GM23248 (cell line): ENCODE measurements at regions not wholly inside any gene's neighbourhood (a gene's known extent, or its start where the extent isn't known, plus 50 kb on each side); places are given as distances from the start of the nearest gene placed in this dataset.

Experiments
- DNase-seq: peaks from one replicate; pipeline ENCODE4 v3.0.0-alpha.2; 2015
- H2AFZ ChIP-seq: fragments of 200-600 bp; sonication (generic); 2 replicates; pipeline ENCODE4 v1.6.1; 2016; ENCODE audit warnings: antibody characterized with exemption
- H3F3A ChIP-seq: fragments of 200-600 bp; sonication (generic); 2 replicates; pipeline ENCODE4 v1.6.1; 2016; ENCODE audit warnings: mild to moderate bottlenecking, antibody characterized with exemption, mixed run types; ENCODE audit not compliant: insufficient read depth
- H3K27ac ChIP-seq: fragments of 200-600 bp; sonication (generic); 2 replicates; pipeline ENCODE4 v1.5.1; 2016; ENCODE audit warnings: mild to moderate bottlenecking
- H3K27me3 ChIP-seq: fragments of 200-600 bp; sonication (generic); replicated peaks from 2 replicates; pipeline ENCODE4 v1.6.1; 2016; ENCODE audit warnings: mild to moderate bottlenecking; ENCODE audit not compliant: insufficient read depth
- H3K36me3 ChIP-seq: fragments of 200-600 bp; sonication (generic); 2 replicates; pipeline ENCODE4 v1.6.1; 2016; ENCODE audit warnings: low read depth, mild to moderate bottlenecking
- H3K4me1 ChIP-seq: fragments of 200-600 bp; sonication (generic); 2 replicates; pipeline ENCODE4 v1.6.1; 2016; ENCODE audit warnings: mild to moderate bottlenecking; ENCODE audit not compliant: insufficient read depth
- H3K4me2 ChIP-seq: fragments of 200-600 bp; sonication (generic); one replicate; pipeline ENCODE4 v1.6.1; 2016; ENCODE audit warnings: mild to moderate bottlenecking; ENCODE audit not compliant: unreplicated experiment
- H3K4me3 ChIP-seq: fragments of 200-600 bp; sonication (generic); 2 replicates; pipeline ENCODE4 v1.5.1; 2016; ENCODE audit warnings: mild to moderate bottlenecking
- H3K79me2 ChIP-seq: fragments of 200-600 bp; sonication (generic); 2 replicates; pipeline ENCODE4 v1.6.1; 2016; ENCODE audit warnings: mild to moderate bottlenecking; ENCODE audit not compliant: insufficient read depth
- H3K9ac ChIP-seq: fragments of 200-600 bp; sonication (generic); 2 replicates; pipeline ENCODE4 v1.6.1; 2016; ENCODE audit warnings: mild to moderate bottlenecking
- H3K9me2 ChIP-seq: fragments of 200-600 bp; sonication (generic); 2 replicates; pipeline ENCODE4 v1.6.1; 2016; ENCODE audit warnings: mixed run types, mild to moderate bottlenecking, moderate library complexity; ENCODE audit not compliant: insufficient read depth
- H3K9me3 ChIP-seq: fragments of 200-600 bp; sonication (generic); one replicate; pipeline ENCODE4 v1.6.1; 2017; ENCODE audit warnings: low read depth
- H4K20me1 ChIP-seq: fragments of 200-600 bp; sonication (generic); 2 replicates; pipeline ENCODE4 v1.6.0; 2016; ENCODE audit not compliant: insufficient read depth
- EZH2 ChIP-seq: fragments of 200-600 bp; sonication (generic); IDR thresholded peaks from 2 replicates; pipeline ENCODE4 v1.6.1; 2018; ENCODE audit warnings: antibody characterized with exemption, mild to moderate bottlenecking; ENCODE audit not compliant: insufficient read depth, poor library complexity, severe bottlenecking
- EZH2phosphoT487 ChIP-seq: fragments of 200-600 bp; sonication (generic); IDR thresholded peaks from 2 replicates; pipeline ENCODE4 v1.6.1; 2018; ENCODE audit warnings: antibody characterized with exemption, moderate library complexity, mild to moderate bottlenecking, low read depth; ENCODE audit not compliant: insufficient read depth
- WGBS, 2 experiments: methylation state at CpG; one replicate each; pipeline ENCODE4 v1.1.6; 2015 to 2017; ENCODE audit warnings: low lambda C conversion rate in 2 of 2, low coverage in 1 of 2; ENCODE audit errors: missing lambda C conversion rate in 2 of 2; 5-methylcytosine and 5-hydroxymethylcytosine counted together
- in situ Hi-C: fragments of 300-500 bp; cut with MboI; formaldehyde crosslinking; loops from 2 replicates; pipeline ENCODE4 v1.15.0; 2020

DNA sequence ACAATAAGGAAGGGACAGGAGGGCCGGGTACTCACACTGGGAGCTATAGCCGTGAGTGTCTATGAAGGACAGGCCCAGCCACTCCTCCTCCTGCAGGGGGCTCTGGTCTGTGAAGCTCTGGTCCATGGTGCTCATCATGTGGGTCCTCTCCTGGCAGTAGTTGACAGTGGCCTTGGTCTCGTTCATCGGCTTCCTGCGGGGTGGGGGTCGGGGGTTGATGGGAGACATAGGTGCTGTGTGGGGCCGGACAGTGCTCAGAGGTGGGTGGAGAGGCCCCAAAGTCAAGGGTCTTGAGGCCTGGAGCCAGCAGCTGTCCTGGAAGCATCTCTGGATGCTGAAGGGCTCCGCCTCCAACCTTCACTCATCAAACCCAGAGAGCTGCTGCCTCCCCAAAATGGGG, 260.4 kb downstream of the PTPRU start:
- no peak for DNase-seq
- H4K20me1 ChIP-seq, result no peaks in the 10 kb centered on the region
- H3K4me1 ChIP-seq, result no peaks in the 10 kb centered on the region
- no peaks in the 10 kb centered on the region for H3K79me2 ChIP-seq
- WGBS, 2 experiments, result 60 to 69% methylated on average over 8 of the region's 8 CpGs
- 0 out of 2 replicates have a peak, but pooled peaks cover 9% of the 10 kb centered on the region for H3K27me3 ChIP-seq
- no peaks in the 10 kb centered on the region for H3K36me3 ChIP-seq
- H3K27ac ChIP-seq, result no peak overlapping the region
- no peaks in the 10 kb centered on the region for H3K9me3 ChIP-seq
- no peak overlapping the region for H3K4me3 ChIP-seq
- no peak overlapping the region for H3K4me2 ChIP-seq
- no peaks in the 10 kb centered on the region for H3F3A ChIP-seq
- H3K9me2 ChIP-seq, result no peaks in the 10 kb centered on the region
- no peak for TF ChIP-seq EZH2phosphoT487
- no peak overlapping the region for H3K9ac ChIP-seq
- H2AFZ ChIP-seq, result no peak overlapping the region
- in situ Hi-C loops, result no loop called here

DNA sequence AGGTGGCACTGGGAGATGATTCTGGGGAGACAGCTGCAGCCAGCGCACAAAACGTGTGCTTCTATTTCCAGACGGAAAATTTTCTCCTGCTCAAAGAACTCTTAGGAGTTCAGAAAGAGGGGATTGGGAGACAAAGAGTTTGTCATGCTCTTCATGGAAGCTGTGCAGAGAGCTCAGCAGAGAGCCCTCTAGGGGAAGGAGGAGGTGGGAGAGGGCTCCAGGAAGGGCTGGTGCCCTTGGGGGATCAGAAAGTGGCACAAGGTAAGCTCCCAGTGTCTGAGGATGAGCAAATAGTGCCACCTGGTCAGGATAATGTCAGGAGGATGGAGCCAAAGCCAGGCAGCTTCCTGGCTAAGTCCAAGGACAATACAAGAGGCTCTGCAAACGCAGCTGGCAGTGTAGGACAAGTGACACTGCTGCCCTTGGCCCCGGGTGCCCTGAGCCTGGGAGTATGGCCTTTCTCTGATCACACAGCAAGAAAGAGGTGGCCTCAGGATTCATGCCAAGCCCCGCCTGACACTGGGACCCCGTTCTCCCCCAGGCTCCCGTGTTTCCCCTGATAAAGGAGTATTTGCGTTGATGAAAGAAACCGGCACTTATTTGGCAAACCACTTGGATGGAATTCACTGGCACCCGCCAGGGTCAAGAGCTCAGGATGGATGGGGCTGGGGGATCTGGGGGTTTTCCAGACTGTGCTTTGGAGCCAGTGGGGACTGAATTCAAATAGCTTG, 254.0 kb downstream of the PTPRU start:
- H3K4me3 ChIP-seq, result no peak overlapping the region
- no peaks in the 10 kb centered on the region for H3K4me1 ChIP-seq
- H3K79me2 ChIP-seq, result no peaks in the 10 kb centered on the region
- WGBS, 2 experiments, result 32 to 34% methylated on average over 11 of the region's 11 CpGs
- no peaks in the 10 kb centered on the region for H4K20me1 ChIP-seq
- no peak overlapping the region for H3K9ac ChIP-seq
- H3K36me3 ChIP-seq, result no peaks in the 10 kb centered on the region
- H3K9me3 ChIP-seq, result no peaks in the 10 kb centered on the region
- no peak for TF ChIP-seq EZH2
- no peak for TF ChIP-seq EZH2phosphoT487
- H3K9me2 ChIP-seq, result no peaks in the 10 kb centered on the region
- H3K27ac ChIP-seq, result no peak overlapping the region
- in situ Hi-C loops, result no loop called here
- no peak for DNase-seq
- H3K27me3 ChIP-seq, result no peaks in the 10 kb centered on the region
- no peak overlapping the region for H2AFZ ChIP-seq
- H3F3A ChIP-seq, result no peaks in the 10 kb centered on the region
- no peak overlapping the region for H3K4me2 ChIP-seq

GRCh38 chr1:29489471-29489870, 253.1 kb downstream of the PTPRU start:
- Histone ChIP-seq H3K27me3 (no peaks in the 10 kb centered on the region), H3K4me2 (no peak overlapping the region), H3K9me3 (no peaks in the 10 kb centered on the region), H3F3A (no peaks in the 10 kb centered on the region), H3K9ac (no peak overlapping the region), H3K4me3 (no peak overlapping the region), H3K4me1 (no peaks in the 10 kb centered on the region), H3K79me2 (no peaks in the 10 kb centered on the region), H2AFZ (no peak overlapping the region), H3K27ac (no peak overlapping the region), H3K36me3 (no peaks in the 10 kb centered on the region), H4K20me1 (no peaks in the 10 kb centered on the region), H3K9me2 (no peaks in the 10 kb centered on the region)
- in situ Hi-C loops, result no loop called here
- WGBS, 2 experiments, result 48 to 55% methylated on average over 5 of the region's 5 CpGs
- TF ChIP-seq EZH2, result no peak
- no peak for TF ChIP-seq EZH2phosphoT487
- DNase-seq, result no peak

DNA sequence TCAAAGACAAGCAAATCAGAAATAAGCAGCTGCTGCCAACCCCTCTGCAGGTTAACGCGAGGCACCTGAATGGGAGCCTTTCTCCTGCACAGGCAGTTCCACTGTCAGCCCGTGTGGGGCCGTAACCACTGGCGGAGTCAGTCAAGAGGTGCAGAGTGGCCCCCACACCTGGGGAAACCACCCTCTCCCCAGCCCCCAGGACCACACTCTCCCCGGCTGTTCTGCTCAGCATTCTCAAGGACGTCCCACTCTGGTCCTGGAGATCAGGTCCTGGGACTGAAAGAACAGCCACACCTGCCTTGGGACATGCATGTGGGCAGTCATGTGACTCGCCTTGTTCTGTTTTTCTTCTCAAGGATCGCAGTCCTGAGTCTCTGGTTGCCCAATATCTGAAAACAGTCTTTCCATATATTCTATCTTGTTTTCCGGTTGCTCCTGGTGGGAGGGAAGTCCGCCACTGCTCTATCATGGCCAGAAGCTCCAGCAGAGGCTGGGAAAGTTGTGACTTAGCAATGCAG, 252.5 kb downstream of the PTPRU start:
- in situ Hi-C loops, result no loop called here
- Histone ChIP-seq H3K9me3 (no peaks in the 10 kb centered on the region), H3K36me3 (no peaks in the 10 kb centered on the region), H3K4me1 (no peaks in the 10 kb centered on the region), H3K4me3 (no peak overlapping the region), H4K20me1 (no peaks in the 10 kb centered on the region), H3F3A (no peaks in the 10 kb centered on the region), H3K4me2 (no peak overlapping the region), H3K9ac (no peak overlapping the region), H3K27ac (no peak overlapping the region), H3K9me2 (no peaks in the 10 kb centered on the region), H3K79me2 (no peaks in the 10 kb centered on the region), H3K27me3 (no peaks in the 10 kb centered on the region; the same call in 1 of the 2 replicates), H2AFZ (no peak overlapping the region)
- TF ChIP-seq EZH2phosphoT487, result no peak
- no peak for TF ChIP-seq EZH2
- no peak for DNase-seq
- WGBS, 2 experiments, result 49 to 52% methylated on average over 11 of the region's 11 CpGs
